NOMO-1 (cell line): ENCODE measurements at regions not wholly inside any gene's neighbourhood (a gene's known extent, or its start where the extent isn't known, plus 50 kb on each side); places are given as distances from the start of the nearest gene placed in this dataset.

Experiments
- DNase-seq, 2 experiments: peaks; one replicate each; lab custom pipeline; 2025; ENCODE audit not compliant: unreplicated experiment in 2 of 2; lab: John Stamatoyannopoulos, UW

DNA sequence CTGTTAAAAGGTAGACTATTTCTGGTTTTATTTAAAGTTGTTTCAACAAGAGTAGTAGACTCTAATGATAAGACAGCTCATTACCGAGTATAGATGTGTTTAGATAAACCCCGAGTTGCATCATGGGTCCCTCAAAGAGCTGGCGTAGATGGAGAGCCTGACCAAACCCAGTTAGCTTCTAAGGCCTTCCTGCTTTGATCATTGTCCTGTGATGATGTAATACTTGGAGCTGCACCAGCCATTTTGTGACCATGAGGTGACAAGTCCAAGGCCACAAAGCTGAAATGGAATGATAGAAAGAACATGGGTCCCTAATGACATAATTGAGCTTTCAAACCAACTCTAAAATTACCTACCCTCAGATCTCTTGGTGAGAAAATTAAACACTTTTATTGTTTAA, 66.6 kb upstream of the TAB3 start:
- DNase-seq: no peak

DNA sequence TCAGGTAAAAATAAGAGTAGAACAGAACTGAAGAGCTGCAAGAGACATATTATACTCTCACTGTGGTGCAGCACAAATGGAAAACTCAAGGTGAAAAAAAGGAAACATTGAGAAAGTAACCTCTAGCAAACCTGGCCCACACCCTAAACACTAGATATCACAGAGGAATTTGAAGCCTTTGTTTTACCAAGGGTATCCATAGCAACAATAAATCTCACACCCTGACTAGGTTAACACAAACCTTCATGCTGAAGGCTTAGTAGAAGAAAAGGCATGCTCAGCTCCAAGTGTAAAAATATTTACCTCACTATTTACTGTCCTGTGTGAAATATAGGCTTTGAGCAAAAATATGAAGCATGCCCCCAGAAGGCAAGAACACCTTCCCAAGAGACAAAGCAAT, 61.9 kb upstream of the TAB3 start:
- no peak for DNase-seq

DNA sequence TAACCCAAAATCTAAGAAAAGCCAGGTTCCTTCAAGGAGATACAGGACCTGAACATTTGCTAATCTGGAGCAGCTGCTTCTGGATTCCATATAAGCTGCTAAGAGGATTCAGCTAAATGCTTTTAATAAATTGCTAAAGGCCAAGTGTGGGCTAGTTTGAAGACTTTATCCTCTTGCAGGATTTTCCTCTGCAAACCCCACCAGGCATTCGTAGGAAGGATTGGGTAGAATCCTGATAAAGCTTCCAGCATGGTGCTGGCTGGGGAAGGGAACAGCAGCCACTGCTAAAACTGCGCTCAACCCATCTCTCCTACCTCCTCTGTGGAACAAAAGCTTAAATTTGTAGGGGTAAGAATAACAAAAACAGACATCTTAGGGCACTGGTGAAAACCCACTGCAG, 61.3 kb upstream of the TAB3 start:
- DNase-seq: no peak

DNA sequence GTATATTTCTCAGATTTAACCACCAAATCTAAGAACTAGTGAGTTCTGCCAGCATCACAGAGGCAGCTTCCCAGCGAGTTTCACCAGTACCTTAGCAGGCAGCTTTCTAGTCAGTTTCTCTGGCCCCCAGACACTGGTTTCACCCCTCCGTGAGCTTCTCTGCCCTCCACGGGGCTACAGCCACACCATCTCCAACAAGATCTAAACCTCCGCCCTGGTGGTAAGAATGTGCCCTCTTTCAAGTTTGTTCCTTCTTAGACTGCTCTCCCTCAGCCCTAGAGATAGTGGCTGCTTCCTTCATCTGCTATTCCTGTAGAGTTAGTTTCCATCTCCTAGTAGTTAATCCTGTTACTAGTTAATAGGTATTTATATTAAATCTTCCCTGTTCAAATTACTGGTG, 60.5 kb upstream of the TAB3 start:
- DNase-seq: no peak

DNA sequence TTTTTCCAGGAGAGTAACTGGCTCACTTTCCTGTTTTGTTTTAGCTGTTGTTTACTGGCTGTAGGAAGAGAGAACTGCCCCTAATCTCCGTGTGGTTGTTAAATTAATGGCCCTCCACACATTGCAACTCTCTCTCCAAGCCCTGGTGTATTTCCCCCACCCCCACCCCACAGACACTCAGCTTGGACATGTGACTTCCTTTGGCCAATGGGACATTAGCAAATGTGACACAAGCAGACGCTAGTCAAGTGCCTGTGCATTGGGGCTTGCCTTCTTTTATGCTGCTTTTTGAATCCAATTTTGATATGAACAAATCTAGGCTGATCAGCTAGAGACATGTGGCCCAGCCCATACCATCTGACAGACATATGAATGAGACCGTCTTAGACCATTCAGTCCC, 59.6 kb upstream of the TAB3 start:
- no peak for DNase-seq

DNA sequence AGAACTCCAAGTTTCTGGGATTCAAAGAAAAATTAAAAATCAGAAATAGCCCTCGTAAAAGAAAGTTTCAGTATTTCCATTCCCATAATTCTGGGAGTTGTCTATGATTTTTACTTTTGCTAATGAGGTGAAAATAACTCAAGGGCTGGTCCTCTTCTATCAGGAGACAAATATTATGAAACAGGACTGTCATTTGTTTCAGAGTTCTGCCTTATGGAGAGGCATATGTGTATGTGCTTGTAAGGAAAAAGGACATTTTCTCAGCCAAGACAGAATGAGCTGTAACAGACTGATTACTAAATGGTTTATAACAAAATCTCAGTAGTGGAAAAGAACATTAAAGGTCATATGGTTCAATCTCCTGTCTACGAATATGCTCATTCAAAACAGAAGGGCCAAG, 59.0 kb upstream of the TAB3 start:
- no peak for DNase-seq

DNA sequence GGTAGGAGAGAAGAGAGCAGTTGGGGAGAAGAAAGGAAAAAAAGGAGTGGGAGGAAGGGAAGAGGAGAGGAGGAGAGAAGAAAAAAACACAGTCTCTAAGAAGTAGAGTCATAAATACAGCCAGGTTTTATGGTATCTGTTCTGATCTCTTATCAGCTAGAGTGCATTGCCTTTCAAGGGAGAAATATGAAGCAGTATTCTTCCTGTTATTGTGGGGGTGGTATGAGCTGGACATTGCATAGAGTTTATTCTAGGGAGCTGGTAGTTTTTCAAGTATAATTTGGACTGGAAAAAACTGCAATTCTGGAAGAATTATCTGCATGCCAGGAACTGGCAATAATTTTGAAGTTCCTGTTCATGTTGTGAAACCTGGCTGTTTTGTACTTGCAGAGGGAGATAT, 54.9 kb upstream of the TAB3 start:
- no peak for DNase-seq

DNA sequence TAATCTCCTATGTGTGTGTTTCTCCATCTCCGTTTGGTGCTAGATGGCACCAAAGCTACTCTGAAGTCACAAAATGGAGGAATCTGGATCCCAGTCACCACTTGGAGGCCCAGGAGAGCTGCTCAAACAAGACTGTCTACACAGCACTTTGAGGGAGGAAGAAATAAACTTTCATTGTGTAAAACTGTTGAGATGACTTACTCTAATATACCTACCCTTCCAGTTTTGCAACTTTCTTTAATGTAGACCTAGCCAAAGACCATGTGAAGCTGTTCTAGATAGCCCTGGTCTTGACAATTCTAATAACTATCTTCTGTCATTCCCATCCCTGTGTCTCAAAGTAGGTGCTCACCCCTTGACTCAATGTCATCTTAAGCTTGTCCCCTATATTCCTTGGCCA, 52.8 kb upstream of the TAB3 start:
- no peak for DNase-seq

DNA sequence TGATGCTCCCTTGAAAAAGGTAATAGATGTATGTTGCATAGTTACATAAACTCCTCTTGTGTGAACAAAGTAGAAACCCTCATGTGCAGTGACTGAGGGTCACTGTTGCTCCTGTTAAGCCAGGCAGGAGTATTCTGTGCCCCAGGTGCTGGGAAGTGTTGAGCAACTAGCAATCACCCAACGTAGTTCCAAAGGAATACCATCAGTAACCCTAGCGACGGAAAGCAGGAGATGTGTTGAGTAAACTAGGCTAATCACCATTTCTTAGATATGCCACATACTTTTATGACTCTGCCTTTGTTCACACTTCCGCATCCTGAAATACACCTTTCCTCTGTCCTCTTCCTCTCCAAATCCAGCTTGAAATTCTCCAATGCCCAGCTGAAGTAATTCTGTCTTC, 50.9 kb upstream of the TAB3 start:
- DNase-seq: no peak
